Astrocyte (in vitro differentiated cells and primary cell): ENCODE measurements at regions not wholly inside any gene's neighbourhood (a gene's known extent, or its start where the extent isn't known, plus 50 kb on each side); places are given as distances from the start of the nearest gene placed in this dataset.
A peak's percentile ranks its signal among the peaks of the same experiment; 100 is the strongest.

ENCODE experiments used
- DNase-seq: peaks from one replicate; pipeline ENCODE4 v3.0.0-alpha.2; 2010; ENCODE audit warnings: low read depth
- FAIRE-seq: peaks from 2 replicates; lab custom pipeline; 2011; peaks lifted over from hg19 to GRCh38; lab: Jason Lieb, UNC
- H2AFZ ChIP-seq: 2 replicates; pipeline ENCODE4 v1.6.0; 2012; ENCODE audit warnings: low read depth, low read length, inconsistent platforms
- H3K27ac ChIP-seq: 2 replicates; pipeline ENCODE4 v1.5.1; 2011; ENCODE audit warnings: low read depth, low read length, inconsistent platforms
- H3K27me3 ChIP-seq: 2 replicates; pipeline ENCODE4 v1.6.0; 2011; ENCODE audit warnings: low read length, inconsistent platforms; ENCODE audit not compliant: insufficient read depth
- H3K36me3 ChIP-seq: 2 replicates; pipeline ENCODE4 v1.5.1; 2011; ENCODE audit warnings: low read length, inconsistent platforms; ENCODE audit not compliant: insufficient read depth
- H3K4me1 ChIP-seq: 2 replicates; pipeline ENCODE4 v1.5.1; 2011; ENCODE audit warnings: low read length, inconsistent platforms; ENCODE audit not compliant: insufficient read depth
- H3K4me2 ChIP-seq: 2 replicates; pipeline ENCODE4 v1.6.0; 2012; ENCODE audit warnings: low read length, inconsistent platforms
- H3K4me3 ChIP-seq: 2 replicates; pipeline ENCODE4 v1.5.1; 2011; ENCODE audit warnings: low read depth, mild to moderate bottlenecking, low read length, inconsistent platforms; ENCODE audit not compliant: insufficient read depth
- H3K79me2 ChIP-seq: 2 replicates; pipeline ENCODE4 v1.6.0; 2012; ENCODE audit warnings: mild to moderate bottlenecking, low read length, inconsistent platforms; ENCODE audit not compliant: insufficient read depth
- H3K9ac ChIP-seq: 2 replicates; pipeline ENCODE4 v1.6.0; 2012; ENCODE audit warnings: mild to moderate bottlenecking, low read length, inconsistent platforms
- H3K9me3 ChIP-seq: 2 replicates; pipeline ENCODE4 v1.5.1; 2012; ENCODE audit warnings: low read depth, mild to moderate bottlenecking, low read length, inconsistent platforms; ENCODE audit not compliant: insufficient read depth
- H4K20me1 ChIP-seq: 2 replicates; pipeline ENCODE4 v1.6.0; 2012; ENCODE audit warnings: low read length, inconsistent platforms; ENCODE audit not compliant: insufficient read depth
- H3K27ac Mint-ChIP-seq: one replicate; pipeline ENCODE4 v1.8.0; 2021; ENCODE audit warnings: mild to moderate bottlenecking, mixed read lengths; ENCODE audit not compliant: unreplicated experiment
- H3K27me3 Mint-ChIP-seq: one replicate; pipeline ENCODE4 v1.8.0; 2021; ENCODE audit warnings: low read depth, mixed read lengths; ENCODE audit not compliant: unreplicated experiment
- H3K36me3 Mint-ChIP-seq: one replicate; pipeline ENCODE4 v1.8.0; 2021; ENCODE audit warnings: low read depth, mixed read lengths; ENCODE audit not compliant: unreplicated experiment
- H3K4me1 Mint-ChIP-seq: one replicate; pipeline ENCODE4 v1.8.0; 2021; ENCODE audit warnings: low read depth, mixed read lengths; ENCODE audit not compliant: unreplicated experiment
- H3K4me3 Mint-ChIP-seq: one replicate; pipeline ENCODE4 v1.8.0; 2021; ENCODE audit warnings: mild to moderate bottlenecking, moderate library complexity, mixed read lengths; ENCODE audit not compliant: unreplicated experiment
- H3K9me3 Mint-ChIP-seq: one replicate; pipeline ENCODE4 v1.8.0; 2021; ENCODE audit warnings: mild to moderate bottlenecking, mixed read lengths; ENCODE audit not compliant: unreplicated experiment
- CTCF ChIP-seq: IDR thresholded peaks from 2 replicates; pipeline ENCODE4 v1.5.1; 2011; ENCODE audit warnings: low read depth, mild to moderate bottlenecking, inconsistent platforms, low read length, moderate library complexity; ENCODE audit not compliant: insufficient read depth
- EZH2 ChIP-seq: IDR thresholded peaks from 2 replicates; pipeline ENCODE4 v1.6.1; 2012; ENCODE audit warnings: mild to moderate bottlenecking, low read length, inconsistent platforms; ENCODE audit not compliant: insufficient read depth

GRCh38 chr13:60755380-60756163, 358.6 kb downstream of the TDRD3 start:
- FAIRE-seq (no peak), DNase-seq (no peak)
- Histone ChIP-seq H3K4me3 (no peak overlapping the region), H3K27ac (no peak overlapping the region), H3K27me3 (no peaks in the 10 kb centered on the region), H3K9ac (no peak overlapping the region), H4K20me1 (no peaks in the 10 kb centered on the region), H2AFZ (no peak overlapping the region), H3K4me2 (no peak overlapping the region), H3K4me1 (peaks cover 3% of the 10 kb centered on the region), H3K79me2 (no peaks in the 10 kb centered on the region), H3K9me3 (no peaks in the 10 kb centered on the region), H3K36me3 (no peaks in the 10 kb centered on the region)
- no peak overlapping the region for H3K27ac Mint-ChIP-seq
- H3K4me1 Mint-ChIP-seq, result peaks cover 19% of the 10 kb centered on the region
- H3K27me3 Mint-ChIP-seq, result no peaks in the 10 kb centered on the region
- H3K36me3 Mint-ChIP-seq, result no peaks in the 10 kb centered on the region
- H3K9me3 Mint-ChIP-seq, result no peaks in the 10 kb centered on the region
- H3K4me3 Mint-ChIP-seq, result no peak overlapping the region
- no peak for TF ChIP-seq EZH2
- no peak for TF ChIP-seq CTCF

- Histone ChIP-seq H3K36me3 (no peaks in the 10 kb centered on the region), H4K20me1 (no peaks in the 10 kb centered on the region), H2AFZ (no peak overlapping the region), H3K9me3 (no peaks in the 10 kb centered on the region), H3K4me3 (no peak overlapping the region), H3K9ac (no peak overlapping the region), H3K4me2 (no peak overlapping the region), H3K4me1 (peaks cover 3% of the 10 kb centered on the region), H3K79me2 (no peaks in the 10 kb centered on the region), H3K27me3 (no peaks in the 10 kb centered on the region), H3K27ac (no peak overlapping the region)
- Mint-ChIP-seq H3K27ac (peak overlapping the region; percentile 36), H3K27me3 (no peaks in the 10 kb centered on the region), H3K36me3 (no peaks in the 10 kb centered on the region), H3K4me3 (no peak overlapping the region), H3K9me3 (no peaks in the 10 kb centered on the region), H3K4me1 (peaks cover 16% of the 10 kb centered on the region)
- DNase-seq (no peak), FAIRE-seq (no peak)
- no peak for TF ChIP-seq CTCF
- no peak for TF ChIP-seq EZH2
Measured at GRCh38 chr13:60754211-60755090, 357.4 kb downstream of the TDRD3 start.
